Activated CD4-positive, CD25-positive, alpha-beta regulatory T cell treated with anti-CD3 and anti-CD28 coated beads, Interleukin-2, amount 50 U/mL, for 24 hours (primary cell): ENCODE measurements at regions not wholly inside any gene's neighbourhood (a gene's known extent, or its start where the extent isn't known, plus 50 kb on each side); places are given as distances from the start of the nearest gene placed in this dataset.

Experiments used
- ATAC-seq, 2 donors: fragments of 150-1000 bp; cut with Tn5 transposase; one replicate each; pipeline ENCODE4 v1.10.0; 2021; ENCODE audit warnings: mild to moderate bottlenecking in 1 of 2, moderate library complexity in 1 of 2

DNA sequence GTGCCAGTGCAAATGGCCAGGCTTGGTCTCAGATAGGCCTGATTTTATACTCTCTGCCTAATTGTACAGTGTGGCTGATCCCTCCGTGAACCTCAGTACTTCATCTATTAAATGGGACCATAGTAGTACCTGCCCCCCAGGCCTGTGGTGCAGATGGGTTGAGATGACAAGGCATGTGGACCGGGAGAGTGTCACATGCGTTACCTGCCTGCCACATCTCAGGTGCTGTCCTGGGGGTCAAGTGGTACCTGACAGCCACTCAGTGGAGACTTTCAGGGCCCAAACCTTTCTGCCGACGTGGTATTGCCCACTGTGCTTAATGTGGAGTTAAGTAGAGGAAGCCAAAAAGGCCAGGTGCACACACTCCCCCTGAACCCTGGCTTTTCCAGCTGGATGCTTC lies 197.3 kb downstream of the FOXD2 start:
- ATAC-seq: no peak

DNA sequence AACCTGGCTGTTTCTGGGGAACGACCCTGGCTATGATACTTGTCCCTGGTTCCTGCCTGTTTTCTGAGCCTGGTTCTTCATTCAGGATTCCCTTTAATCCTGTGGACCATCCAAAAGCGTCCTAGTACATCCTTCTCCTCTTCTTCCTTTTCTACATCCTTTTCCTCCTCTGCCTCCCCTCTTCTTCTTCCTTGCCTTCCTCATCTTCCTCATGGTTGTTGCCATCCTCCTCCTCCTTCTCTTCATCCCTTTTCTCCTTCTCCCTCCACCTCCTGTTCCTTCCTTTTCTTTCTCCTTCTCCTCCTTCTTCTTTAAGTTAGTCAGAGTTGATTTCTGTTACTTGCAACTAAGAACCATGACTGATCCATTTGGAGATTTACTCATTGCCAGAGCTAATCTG lies 197.8 kb downstream of the FOXD2 start:
- no peak for ATAC-seq

DNA sequence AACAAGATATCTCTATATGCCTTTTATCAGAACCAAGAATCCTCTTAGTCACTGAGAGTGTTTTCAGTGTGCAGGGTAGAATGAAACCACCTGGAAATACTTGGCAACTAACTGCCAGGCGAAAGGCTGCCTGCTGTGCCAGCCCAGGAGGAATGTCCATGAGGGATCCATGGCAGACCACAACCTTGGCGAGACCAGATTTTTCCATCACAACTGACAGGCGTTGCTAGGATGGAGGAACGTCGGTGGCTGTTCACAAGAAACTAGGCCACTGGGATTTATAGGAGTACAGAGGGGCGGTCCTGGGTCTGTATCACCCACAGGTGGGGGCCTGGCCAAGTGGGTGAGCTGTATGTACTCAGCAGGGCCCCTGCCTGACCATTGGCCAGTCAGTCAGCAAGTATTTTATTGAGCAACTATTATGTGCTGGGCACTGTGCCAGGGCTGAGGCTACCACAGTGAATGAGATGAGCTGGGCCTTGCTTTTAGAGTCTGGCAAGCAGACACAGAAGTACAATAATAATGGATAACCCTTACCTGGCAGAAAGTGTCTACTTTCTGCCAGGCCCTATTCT lies 199.4 kb downstream of the FOXD2 start:
- ATAC-seq: no peak

DNA sequence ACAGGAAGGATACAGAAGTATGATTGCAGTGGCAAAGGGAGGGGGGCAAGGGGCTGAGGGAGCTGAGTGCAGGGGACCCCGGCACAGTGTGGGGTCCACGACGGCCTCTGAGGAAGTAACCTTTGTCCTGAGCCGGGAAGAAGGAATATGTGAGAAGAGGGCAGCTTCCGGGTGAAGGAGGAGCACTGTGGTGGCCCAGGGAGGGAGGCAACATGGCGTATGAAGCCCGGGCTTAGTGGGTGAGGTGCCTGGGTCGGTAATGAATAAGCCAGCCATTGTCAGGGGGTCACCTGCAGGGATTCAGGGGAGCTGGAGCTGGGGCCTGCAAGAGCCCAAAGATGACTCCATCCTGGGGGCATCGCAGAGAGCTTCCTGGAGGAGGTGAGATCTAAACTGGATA lies 200.4 kb downstream of the FOXD2 start:
- ATAC-seq: no peak

DNA sequence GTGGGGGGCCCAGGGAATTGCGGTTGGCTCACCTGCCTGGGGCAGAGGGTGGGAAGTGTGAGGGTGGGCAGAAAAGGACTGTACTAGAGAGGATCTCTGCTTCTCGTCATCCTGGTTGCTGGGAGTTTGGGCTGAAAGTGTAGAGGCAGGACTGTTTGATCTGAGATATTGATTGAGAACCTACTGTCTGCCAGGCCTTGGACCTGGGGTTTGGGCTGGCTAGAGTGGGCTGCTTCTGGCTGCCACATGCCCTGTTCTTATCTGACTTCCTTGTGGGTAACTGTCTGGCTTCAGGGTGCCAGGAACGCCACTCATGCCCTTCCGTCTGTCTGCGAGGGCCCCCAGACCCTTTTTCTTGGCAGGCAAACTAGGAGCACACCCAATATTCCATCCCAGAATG lies 200.9 kb downstream of the FOXD2 start:
- ATAC-seq: no peak

DNA sequence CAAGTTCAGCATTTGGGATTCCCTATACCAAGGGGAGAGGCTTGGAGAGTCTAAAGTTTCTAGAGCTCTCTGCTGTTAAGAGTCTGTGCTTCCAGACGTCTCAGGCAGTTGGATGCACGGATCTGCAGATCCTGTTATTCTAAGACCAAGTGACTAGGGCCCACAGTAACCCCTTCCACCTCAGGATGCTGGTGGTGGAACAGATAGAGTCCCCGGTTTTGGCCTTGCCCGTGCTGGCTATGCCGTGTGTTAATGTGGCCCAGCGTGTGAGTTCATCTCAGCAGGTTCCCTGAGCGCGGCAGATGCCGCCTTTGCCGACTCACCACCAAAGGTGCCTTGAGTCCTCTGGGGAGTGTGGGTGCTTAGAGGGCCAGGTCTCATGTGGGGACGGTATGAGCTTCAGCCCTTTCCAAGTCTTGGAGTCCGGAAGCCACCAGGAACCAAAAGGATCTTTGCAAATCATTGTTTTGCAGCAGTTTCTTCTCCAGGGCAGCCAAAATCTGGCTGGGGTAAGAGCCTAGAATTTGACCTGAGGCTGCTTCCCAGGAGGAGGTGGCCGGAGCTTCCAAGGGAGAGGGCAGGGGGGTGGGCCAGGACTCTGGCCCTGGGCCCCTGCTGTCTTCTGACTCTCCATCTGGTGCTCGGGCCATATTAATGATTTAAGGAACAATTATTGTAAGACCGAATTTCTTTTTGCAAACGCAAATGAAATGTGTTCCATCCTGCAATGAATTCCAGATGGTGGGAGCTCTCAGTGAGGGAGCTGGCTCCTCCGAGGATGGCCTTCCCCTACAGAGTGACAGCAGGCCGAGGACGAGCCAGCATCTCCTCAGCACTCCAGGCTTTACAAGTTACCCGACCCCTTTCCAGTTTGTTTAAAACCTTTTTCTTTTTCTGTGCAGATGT lies 205.7 kb downstream of the FOXD2 start:
- no peak for ATAC-seq

DNA sequence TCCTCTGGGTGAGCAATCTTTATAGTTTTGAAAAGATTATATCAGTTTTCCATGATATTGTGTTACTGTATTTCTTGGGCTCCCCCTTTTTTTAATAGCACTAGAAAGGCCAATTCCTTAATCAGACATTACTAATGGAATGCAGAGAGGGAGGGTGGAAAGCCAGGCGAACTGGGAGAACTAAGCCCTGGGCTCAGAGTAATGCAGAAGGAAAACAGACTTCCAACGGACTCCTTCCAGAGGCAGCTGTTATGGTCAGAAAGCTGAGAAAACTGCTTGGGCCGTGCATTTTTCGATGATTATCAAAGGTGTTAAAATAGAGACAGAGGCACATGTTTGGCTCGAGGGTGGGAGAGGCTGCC lies 206.3 kb downstream of the FOXD2 start:
- ATAC-seq: no peak

DNA sequence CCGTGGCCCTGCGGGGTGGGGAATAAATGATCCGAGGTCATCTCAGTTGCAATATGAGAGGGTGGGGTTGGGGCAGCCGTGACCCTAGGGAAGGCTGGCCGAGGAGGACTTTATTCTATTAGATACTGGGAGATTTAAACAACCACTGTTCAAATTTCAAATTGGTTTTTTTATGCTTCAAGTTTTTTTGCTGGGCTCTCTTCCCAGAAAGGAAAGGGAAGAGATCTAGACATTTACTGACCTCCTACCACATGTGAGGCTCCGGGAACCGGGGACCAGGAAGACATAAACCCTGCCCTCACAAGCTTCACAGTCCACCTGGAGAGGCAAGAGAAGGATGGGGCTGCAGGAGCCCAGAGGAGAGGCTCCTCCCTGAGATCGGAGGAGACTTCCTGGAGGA lies 207.3 kb downstream of the FOXD2 start:
- no peak for ATAC-seq

DNA sequence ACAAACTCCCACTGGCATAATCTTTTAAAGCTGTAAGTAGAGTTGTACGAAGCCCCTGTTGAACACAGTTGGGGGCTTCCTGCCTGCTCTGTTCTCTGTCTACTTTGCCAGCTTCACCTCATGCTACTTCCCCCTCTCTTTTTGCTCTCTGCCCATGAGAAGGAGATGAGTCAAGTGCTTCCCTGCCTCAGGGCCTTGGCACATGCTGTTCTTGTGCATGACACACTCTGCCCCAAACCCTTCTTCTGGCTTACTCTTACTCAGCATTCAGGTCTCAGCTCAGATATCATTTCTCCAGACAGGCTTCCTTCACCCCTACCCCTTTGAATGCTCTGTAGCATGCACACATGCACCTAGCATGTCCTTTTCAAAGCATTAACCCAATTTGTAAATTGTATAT lies 208.8 kb downstream of the FOXD2 start:
- ATAC-seq: no peak

DNA sequence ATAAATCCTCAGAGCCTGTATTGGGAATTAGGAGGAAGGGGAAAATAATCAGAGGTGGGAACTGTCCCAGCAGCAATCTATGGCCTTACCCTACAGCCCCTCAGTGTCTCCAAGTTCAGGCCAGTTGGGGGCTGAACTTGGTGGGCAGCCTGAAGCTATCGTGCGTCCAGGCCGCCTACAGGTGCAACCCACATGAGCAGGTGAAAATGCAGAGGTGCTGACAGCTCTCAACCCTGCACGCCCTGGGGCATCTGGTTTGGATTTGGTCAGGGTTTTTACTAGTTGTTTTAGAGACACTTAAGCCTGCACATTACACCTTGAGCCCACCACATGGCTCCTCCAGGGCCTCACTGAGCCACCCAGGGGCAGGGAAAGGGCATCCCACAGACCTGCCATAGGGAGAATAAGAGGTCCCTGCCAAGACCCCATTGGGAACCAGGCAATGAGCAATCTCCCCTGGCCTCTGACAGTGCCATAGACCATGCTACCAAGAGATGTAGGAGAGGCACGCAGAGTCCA lies 209.5 kb downstream of the FOXD2 start:
- ATAC-seq: no peak

DNA sequence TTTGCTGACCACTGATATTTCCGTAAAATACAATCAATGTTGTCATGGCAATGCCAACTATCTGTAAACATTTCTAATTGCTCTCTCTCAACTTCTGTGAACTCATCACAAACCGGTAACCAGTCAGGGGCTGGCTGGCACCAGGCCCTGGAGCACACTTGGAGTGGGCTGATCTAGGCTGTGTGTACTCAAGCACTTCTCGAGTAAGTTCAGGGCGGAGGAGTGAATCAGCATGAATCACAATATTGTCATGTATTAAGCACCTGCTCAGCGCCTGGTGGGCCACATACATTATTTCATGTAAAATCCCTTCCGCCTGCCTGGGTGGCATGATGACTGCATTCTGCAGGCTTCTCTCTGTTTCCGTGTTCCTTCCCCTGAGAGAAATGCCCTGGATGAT lies 212.4 kb downstream of the FOXD2 start:
- ATAC-seq: no peak

DNA sequence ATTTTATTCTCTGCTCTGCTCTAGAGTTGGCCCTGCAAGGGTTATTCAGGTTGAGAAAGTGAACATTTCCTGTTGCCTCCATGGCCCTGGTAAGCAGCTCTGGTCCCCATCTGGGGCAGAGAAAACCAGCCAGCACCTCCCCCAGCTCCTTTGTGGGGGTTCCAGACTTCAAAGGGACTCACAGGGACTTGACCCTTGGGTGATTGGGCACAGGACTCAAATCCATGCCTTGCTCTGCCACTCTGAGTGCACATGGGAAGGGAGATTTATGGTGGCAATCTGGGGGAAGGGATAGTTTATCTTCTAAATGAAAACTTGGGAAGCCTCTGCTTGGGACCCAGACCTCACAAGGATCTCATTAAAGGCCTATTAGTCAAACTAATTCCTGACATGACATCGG lies 212.8 kb downstream of the FOXD2 start:
- no peak for ATAC-seq

DNA sequence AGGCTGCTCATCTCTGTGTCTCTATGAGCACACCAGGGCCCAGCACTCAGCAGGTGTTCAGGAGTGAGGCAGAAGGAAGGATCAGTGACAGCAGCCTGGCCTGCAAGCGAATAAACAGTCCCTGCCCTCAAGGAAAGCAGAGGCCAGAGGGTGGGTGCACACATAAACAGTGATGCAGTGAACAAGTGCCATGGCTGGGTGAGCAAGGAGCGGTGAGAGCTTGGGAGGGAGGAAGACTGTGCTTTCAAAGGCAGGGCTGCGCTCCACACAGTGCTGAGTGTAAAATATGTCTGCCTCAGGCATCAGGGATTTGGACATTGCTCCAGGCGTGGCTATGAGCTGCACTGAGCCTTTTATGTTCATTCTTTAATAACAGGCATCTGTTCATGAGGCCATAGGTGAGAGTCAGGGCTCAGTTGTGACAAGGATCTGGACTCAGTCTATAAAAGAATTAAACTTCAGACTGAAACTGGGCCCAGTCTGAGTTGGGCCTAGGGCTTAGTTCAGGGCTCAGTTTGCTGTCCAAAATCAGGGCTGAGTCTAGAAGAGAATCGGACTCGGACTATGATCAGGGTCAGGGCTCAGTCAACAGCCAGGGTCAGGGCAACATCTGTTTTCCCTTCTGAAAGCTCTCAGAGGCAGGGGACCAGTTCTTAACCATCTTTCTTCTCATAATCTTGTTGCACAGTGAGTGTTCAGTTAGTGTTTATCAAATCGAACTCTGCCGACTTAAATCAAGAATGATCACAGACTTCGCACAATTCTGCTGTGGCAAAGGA lies 213.7 kb downstream of the FOXD2 start:
- no peak for ATAC-seq

DNA sequence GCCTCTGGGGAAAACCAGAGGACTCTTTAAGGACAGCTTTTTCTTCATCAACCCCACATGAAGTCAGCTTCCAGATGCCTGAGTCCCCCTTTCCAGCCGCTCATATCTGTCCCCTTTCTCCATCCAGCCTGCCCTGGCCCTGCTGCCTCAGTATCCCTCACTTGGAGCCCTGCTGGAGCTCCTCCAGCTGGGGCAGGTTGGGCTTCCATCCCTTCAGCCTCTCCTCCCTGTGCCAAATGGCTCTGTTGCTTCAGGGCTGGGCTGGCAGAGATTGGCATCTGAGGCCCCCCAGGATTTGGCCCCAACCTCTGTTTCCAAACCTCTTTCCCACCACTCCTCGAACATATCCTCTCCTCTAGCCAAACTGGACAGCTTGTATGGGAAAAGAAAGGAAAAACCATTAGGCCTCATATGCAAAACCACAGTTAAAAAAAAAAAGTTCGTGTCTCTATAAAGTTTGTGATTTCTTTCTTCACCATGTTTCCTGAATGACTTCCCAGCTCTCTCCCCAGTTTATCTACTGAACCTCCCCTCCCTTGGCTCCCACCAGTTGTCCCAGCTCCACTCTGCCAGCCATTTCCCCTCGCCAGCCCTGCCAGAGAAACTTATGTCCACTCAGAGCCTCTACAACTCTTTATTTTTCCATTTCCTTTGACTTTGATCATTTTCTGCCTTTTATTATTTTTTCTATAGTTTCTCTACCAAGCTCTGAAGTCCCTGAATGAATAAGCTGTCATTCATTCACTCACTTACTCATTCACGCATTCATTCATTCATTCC lies 217.9 kb downstream of the FOXD2 start:
- ATAC-seq: no peak

DNA sequence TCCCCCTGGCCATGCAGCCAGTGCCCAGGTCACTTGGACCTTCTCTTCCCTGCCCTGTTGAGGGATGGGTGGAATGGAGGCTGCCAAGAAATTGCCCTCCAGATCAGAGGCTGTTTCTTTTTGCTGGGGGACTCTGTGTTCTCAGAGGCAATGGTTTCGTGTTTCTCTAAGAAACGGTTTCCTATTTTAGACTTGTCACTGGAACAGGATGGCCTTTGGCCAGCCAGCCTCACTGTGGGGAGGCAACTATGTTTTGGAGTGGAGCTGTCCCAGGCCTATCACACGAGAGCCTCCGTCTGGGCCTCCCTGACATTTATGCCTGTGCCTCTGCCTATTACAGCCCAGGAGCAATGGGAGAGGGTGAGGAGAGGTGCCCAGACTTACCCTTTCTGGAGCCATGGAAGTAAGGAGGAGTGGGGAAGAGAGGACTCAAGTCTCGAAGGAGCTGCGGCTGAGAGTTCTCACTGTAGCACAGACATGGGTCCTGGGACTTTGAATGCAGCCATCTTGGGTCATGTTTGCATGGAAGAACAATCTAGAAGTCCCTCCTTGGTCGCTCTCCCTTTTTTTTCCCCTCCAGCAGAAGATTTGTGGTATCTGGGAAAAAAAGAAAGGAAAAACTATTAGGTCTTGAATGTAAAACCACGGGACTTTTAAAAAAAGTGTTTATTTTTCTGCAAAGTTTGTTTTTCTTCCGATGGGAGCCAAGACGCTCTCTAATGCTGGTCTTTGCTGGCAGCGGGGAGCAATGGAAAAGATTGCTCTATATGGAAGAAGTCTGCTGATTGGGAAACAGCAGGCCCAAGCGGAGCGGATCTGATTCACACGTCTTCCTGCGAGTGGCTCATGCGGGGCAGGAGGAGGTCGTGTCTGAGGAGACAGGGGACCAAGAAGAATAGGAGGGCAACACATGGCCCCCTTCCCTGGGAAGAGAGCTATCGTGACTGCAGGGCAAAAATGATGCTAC lies 219.2 kb downstream of the FOXD2 start:
- no peak for ATAC-seq

DNA sequence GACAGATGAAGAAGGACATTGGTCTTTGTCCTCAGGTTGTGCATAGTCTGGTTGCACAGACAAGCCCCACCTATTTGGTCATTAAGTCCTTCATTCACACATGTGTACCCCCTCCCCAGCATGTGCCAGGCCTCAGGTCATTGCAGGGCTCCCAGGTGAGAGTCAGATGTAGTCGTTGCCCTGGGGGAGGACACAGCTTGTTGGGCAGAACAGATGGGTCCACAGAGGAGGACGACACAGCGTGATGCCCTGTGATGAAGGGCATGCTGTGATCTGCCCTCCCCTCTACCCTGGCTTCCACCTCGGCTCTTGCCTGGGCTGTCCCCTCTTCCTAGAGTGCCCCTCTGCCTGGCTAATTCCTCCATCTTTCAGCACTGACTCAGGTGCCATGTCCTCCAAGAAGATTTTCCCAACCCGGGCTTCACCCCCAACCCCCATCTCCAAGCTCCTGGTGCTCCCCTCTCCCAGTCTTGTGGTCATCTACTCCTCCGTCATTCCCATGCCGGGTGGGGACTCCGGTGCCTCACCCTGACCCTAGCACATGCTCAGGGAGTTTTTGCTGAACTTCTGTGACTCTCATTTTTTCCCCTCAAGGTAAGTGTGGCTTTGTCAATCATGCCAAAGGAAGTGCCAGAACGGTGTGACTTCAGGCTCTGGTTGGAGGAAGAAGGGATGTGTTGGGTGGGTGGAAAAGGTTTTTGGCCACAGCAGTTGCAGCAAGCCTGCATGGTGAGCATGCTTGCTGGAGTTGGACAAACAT lies 220.5 kb downstream of the FOXD2 start:
- no peak for ATAC-seq

DNA sequence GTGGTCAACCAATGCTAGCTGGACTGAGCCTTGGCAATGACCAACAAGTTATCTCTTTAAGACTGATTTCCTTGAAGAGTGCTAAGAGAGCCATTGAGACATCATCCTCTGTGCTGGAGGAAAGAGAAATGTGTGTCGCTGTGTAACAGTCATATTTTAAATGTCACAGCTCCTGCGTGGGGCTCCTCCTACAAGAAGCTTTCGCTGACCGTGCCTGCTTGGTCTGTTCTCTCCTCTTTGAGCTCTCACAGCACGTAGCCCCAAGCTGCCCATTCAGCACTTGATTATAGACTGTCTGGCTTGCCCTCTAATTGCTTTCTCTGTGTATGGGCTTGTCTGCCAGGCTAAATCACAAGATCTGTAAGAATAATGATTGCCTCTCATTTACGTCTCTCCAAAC lies 221.3 kb downstream of the FOXD2 start:
- ATAC-seq: no peak

DNA sequence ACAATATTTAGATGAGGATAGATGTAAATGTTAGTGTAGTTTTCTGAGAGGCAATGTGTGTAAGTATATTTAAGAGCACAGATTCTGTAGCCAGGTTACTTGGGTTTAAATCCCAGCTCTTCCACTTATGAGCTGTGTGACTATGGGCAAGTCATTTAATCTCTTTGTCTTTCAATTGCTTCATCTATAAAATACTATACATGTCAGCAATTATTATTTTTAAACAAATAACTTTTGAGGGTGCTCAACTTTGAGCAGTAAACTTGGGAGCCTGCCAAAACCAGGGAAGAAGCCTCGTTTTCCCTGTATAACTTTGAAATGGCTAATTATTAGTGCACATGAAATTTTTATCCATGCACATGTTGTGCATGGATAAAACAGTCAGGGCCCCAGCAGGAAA lies 222.8 kb downstream of the FOXD2 start:
- ATAC-seq: no peak

DNA sequence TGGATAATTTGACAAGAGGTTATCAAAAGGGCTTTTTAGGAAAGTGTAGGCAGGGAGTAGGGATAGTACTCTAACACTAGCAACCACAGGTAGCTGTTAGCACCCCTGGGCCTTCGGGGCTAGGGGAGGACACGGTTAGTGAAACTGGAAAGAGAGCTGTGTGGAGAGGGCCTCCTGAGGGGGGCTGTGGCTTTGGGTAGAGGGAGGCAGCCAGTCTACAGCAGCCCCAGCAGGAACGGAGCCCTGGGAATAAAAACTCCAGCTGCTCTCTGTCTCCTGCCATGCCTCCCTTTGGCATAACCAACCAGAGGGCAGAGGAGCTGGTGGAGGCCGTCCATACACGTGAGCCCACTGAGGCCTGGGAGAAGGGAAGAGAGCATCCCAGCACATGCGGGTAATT lies 223.2 kb downstream of the FOXD2 start:
- no peak for ATAC-seq

DNA sequence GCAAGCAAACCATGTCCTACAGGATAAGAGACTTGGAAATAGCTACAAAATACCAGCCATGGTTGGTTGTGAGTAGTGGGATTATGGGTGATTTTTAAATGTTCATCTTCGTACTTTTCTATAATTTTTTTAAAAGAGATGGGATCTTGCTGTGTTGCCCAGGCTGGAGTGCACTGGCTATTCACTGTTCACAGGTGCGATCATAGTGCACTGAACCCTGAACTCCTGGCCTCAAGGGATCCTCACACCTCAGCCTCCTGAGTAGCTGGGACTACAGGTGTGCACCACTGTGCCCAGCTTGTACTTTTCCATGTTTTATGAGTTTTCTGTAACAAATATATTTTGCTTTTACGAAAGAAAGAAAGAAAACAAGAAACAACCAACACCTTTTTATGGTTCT lies 224.2 kb downstream of the FOXD2 start:
- no peak for ATAC-seq

DNA sequence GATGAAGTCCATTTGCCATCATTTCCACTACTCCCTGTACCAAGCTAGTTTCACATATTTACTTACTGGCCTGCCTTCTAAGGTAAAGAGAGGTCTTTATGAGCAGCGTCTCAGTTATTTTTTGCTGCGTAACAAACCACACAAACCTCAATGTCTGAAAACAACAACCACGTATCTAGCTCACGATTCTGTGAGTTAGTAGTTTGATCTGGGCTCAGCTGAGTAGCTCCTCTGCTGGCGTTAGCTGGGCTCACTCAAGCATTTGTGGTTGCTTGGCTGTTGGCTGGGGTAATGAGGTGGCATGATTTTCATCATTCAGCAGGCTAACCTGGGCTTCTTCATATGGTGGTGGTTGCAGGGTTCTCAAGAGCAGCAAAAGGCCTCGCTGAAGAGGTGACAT lies 225.4 kb downstream of the FOXD2 start:
- ATAC-seq: no peak
